HepG2 (cell line): ENCODE measurements at regions not wholly inside any gene's neighbourhood (a gene's known extent, or its start where the extent isn't known, plus 50 kb on each side); places are given as distances from the start of the nearest gene placed in this dataset.

Experiments used
- ATAC-seq: fragments of 200-7000 bp; cut with Tn5 transposase; 3 replicates; pipeline ENCODE4 v1.9.1; 2020; ENCODE audit warnings: mild to moderate bottlenecking, moderate library complexity
- BruUV-seq: library from RNA; stranded (reverse); fragments of 400-500 nt; replicated peaks from 2 replicates; lab custom pipeline; 2021; lab: Mats Ljungman, UMichigan
- CTCF ChIA-PET: fragments of 300-600 bp; formaldehyde crosslinking; extraction: SDS; loops from one replicate; lab custom pipeline; 2021; ENCODE audit warnings: low total read pairs, inconsistent platforms, low intra/inter-chr PET ratio; lab: Yijun Ruan, JAX
- POLR2A ChIA-PET: fragments of 350-600 bp; sonication (Branson Sonifier 250); formaldehyde crosslinking; loops from one replicate; lab custom pipeline; 2020; ENCODE audit warnings: antibody characterized with exemption, inconsistent platforms; lab: Yijun Ruan, JAX
- DNase-seq: peaks from one replicate; pipeline ENCODE4 v3.0.0-alpha.2; 2015; ENCODE audit warnings: low spot score
- FAIRE-seq: peaks from 3 replicates; lab custom pipeline; 2011; peaks lifted over from hg19 to GRCh38; lab: Jason Lieb, UNC
- H2AFZ ChIP-seq: one replicate; pipeline ENCODE4 v1.6.1; 2011; ENCODE audit warnings: low read length, inconsistent platforms
- H3K27ac ChIP-seq: fragments of 300-600 bp; 3 replicates; pipeline ENCODE4 v1.8.0; 2011; ENCODE audit warnings: mixed run types, mild to moderate bottlenecking, mixed read lengths, low read length, inconsistent platforms; ENCODE audit not compliant: insufficient read depth; ENCODE audit errors: extremely low read length
- H3K27me3 ChIP-seq, 2 experiments: fragments of 200-600 bp in 1 of 2; 2 replicates in 1 of 2; 3 replicates in 1 of 2; pipeline versions ENCODE4 v1.6.0 to v1.8.0; 2011; ENCODE audit warnings: low read length in 2 of 2, mild to moderate bottlenecking in 2 of 2, moderate library complexity in 2 of 2, inconsistent platforms in 1 of 2; ENCODE audit not compliant: insufficient read depth in 2 of 2, control insufficient read depth in 1 of 2
- H3K36me3 ChIP-seq, 2 experiments: fragments of 200-600 bp in 1 of 2; replicated peaks in 1 of 2; 2 replicates in 1 of 2; 3 replicates in 1 of 2; pipeline versions ENCODE4 v1.5.1 to v1.8.0; 2011; ENCODE audit warnings: low read length in 2 of 2, inconsistent platforms in 1 of 2; ENCODE audit not compliant: insufficient read depth in 2 of 2, control insufficient read depth in 1 of 2
- H3K4me1 ChIP-seq: 2 replicates; pipeline ENCODE4 v1.5.1; 2012; ENCODE audit warnings: low read length, inconsistent platforms; ENCODE audit not compliant: insufficient read depth
- H3K4me2 ChIP-seq: 2 replicates; pipeline ENCODE4 v1.6.0; 2011; ENCODE audit warnings: low read depth, low read length, inconsistent platforms
- H3K4me3 ChIP-seq, 3 experiments: fragments of 200-600 bp in 1 of 3; sonication (generic), shearing (Covaris generic) in 1 of 3; replicated peaks in 1 of 3; 2 replicates each; pipeline ENCODE4 v1.5.1; 2011 to 2016; ENCODE audit warnings: low read length in 3 of 3, inconsistent platforms in 2 of 3, low read depth in 2 of 3, mild to moderate bottlenecking in 2 of 3, control low read depth in 1 of 3, mixed read lengths in 1 of 3; ENCODE audit not compliant: insufficient read depth in 1 of 3
- H3K79me2 ChIP-seq: one replicate; pipeline ENCODE4 v1.6.1; 2011; ENCODE audit warnings: low read length, inconsistent platforms; ENCODE audit not compliant: insufficient read depth
- H3K9ac ChIP-seq: 2 replicates; pipeline ENCODE4 v1.6.0; 2011; ENCODE audit warnings: mild to moderate bottlenecking, low read depth, low read length, inconsistent platforms; ENCODE audit not compliant: insufficient read depth
- H3K9me3 ChIP-seq: 2 replicates; pipeline ENCODE4 v1.5.1; 2012; ENCODE audit warnings: mild to moderate bottlenecking, low read length
- H4K20me1 ChIP-seq: 2 replicates; pipeline ENCODE4 v1.6.0; 2011; ENCODE audit warnings: inconsistent platforms, mild to moderate bottlenecking, low read length, moderate library complexity; ENCODE audit not compliant: insufficient read depth
- ARNT2 ChIP-seq: sonication (generic); formaldehyde crosslinking; IDR thresholded peaks from 2 replicates; pipeline ENCODE4 v1.8.0; 2022; ENCODE audit warnings: mild to moderate bottlenecking, low read depth, missing genetic modification reagents, moderate library complexity
- HMG20B ChIP-seq: conservative IDR thresholded peaks from 2 replicates; pipeline ENCODE4 v1.6.1; 2016; ENCODE audit warnings: missing genetic modification reagents, missing compliant biosample characterization
- KAT7 ChIP-seq: IDR thresholded peaks from 2 replicates; pipeline ENCODE4 v1.6.1; 2018; ENCODE audit warnings: borderline replicate concordance, missing compliant biosample characterization
- MAF1 ChIP-seq: sonication (generic); formaldehyde crosslinking; IDR thresholded peaks from 2 replicates; pipeline ENCODE4 v1.5.0; 2020; ENCODE audit warnings: missing genetic modification reagents, borderline replicate concordance
- MAZ ChIP-seq, 2 experiments: sonication (generic) in 1 of 2; formaldehyde crosslinking in 1 of 2; IDR thresholded peaks; 2 replicates each; pipeline versions ENCODE4 v1.5.0 to v1.6.1; 2012 to 2020; ENCODE audit warnings: low read depth in 2 of 2, mild to moderate bottlenecking in 2 of 2, borderline replicate concordance in 1 of 2, improper control_type of control experiment in 1 of 2, low read length in 1 of 2, missing genetic modification reagents in 1 of 2, moderate library complexity in 1 of 2
- POLR2AphosphoS5 ChIP-seq: IDR thresholded peaks from 2 replicates; pipeline ENCODE4 v1.6.1; 2012; ENCODE audit warnings: low read depth, low read length
- POLR2G ChIP-seq: fragments of 200-400 bp; formaldehyde crosslinking; IDR thresholded peaks from 2 replicates; pipeline ENCODE4 v1.6.1; 2018; ENCODE audit warnings: mild to moderate bottlenecking, low read depth, low read length, moderate library complexity
- PPARG ChIP-seq: conservative IDR thresholded peaks from 2 replicates; pipeline ENCODE4 v1.6.1; 2016; ENCODE audit warnings: missing biosample characterization, missing genetic modification reagents
- RNF2 ChIP-seq: fragments of 450-650 bp; conservative IDR thresholded peaks from 2 replicates; pipeline ENCODE4 v1.6.1; 2016; ENCODE audit warnings: low read depth
- TRIM24 ChIP-seq: sonication (generic); formaldehyde crosslinking; IDR thresholded peaks from 2 replicates; pipeline ENCODE4 v1.8.0; 2022; ENCODE audit warnings: mild to moderate bottlenecking, missing genetic modification reagents
- ZFYVE20 ChIP-seq: sonication (generic); formaldehyde crosslinking; IDR thresholded peaks from 2 replicates; pipeline ENCODE4 v1.8.0; 2023; ENCODE audit warnings: low read depth, mild to moderate bottlenecking, moderate library complexity, missing genetic modification reagents, borderline replicate concordance
- ZMYM3 ChIP-seq: sonication (generic); formaldehyde crosslinking; IDR thresholded peaks from 2 replicates; pipeline ENCODE4 v1.5.1; 2020; ENCODE audit warnings: mild to moderate bottlenecking, missing genetic modification reagents
- ZNF605 ChIP-seq: sonication (generic); formaldehyde crosslinking; IDR thresholded peaks from 2 replicates; pipeline ENCODE4 v1.8.0; 2022; ENCODE audit warnings: mild to moderate bottlenecking, missing genetic modification reagents
- ZNF737 ChIP-seq: sonication (generic); formaldehyde crosslinking; IDR thresholded peaks from 2 replicates; pipeline ENCODE4 v1.5.0; 2020; ENCODE audit warnings: missing genetic modification reagents, mild to moderate bottlenecking, borderline replicate concordance
- ZNF746 ChIP-seq: sonication (generic); formaldehyde crosslinking; IDR thresholded peaks from 2 replicates; pipeline ENCODE4 v1.8.0; 2022; ENCODE audit warnings: mild to moderate bottlenecking, missing genetic modification reagents
- WGBS: methylation state at CpG from one replicate; pipeline ENCODE4 v1.1.6; 2017; ENCODE audit warnings: low lambda C conversion rate; 5-methylcytosine and 5-hydroxymethylcytosine counted together
- in situ Hi-C: cut with HindIII; loops from 2 replicates; pipeline ENCODE4 v1.10.0; 2017; ENCODE audit warnings: low pct_unique_long_range_greater_than_20kb; ENCODE audit not compliant: extremely low pct_ligation_motif_present
- intact Hi-C: fragments of 100-400 bp; cut with micrococcal nuclease; formaldehyde crosslinking; loops from one replicate; pipeline ENCODE4 v1.10.0; 2022; ENCODE audit not compliant: unreplicated experiment
- TF ChIP-seq, protein P1 (sequence below): sonication (generic); formaldehyde crosslinking; IDR thresholded peaks from 2 replicates; pipeline ENCODE4 v1.8.1; 2022; ENCODE audit warnings: mild to moderate bottlenecking, missing genetic modification reagents

DNA sequence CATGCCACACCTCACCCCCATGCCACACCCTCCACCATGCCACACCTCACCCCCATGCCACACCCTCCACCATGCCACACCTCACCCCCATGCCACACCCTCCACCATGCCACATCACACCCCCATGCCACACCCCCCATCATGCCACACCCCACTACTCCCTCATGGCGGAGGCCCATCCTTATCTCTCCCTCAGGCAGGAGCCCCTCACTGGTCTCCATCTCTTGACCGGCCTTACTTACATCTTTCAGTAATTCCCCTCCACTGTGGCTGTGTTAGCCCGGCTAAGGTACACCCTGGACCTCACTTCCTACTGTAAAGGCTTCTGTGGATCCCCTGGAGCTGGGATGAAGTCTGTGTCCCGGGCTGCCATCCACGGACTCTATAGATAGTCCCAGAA is 102.0 kb downstream of the OLFM1 start:
- ATAC-seq (no peak), FAIRE-seq (no peak), DNase-seq (no peak)
- Histone ChIP-seq H3K27ac (no peak overlapping the region), H3K4me2 (no peak overlapping the region), H3K36me3 (no peaks in the 10 kb centered on the region), H3K79me2 (no peaks in the 10 kb centered on the region), H4K20me1 (no peaks in the 10 kb centered on the region), H3K4me1 (no peaks in the 10 kb centered on the region), H2AFZ (no peak overlapping the region), H3K27me3 (peaks cover 9 to 61% of the 10 kb centered on the region in 2 experiments; a peak in 4 of 5 replicates), H3K9ac (no peak overlapping the region), H3K9me3 (no peaks in the 10 kb centered on the region), H3K4me3 (no peak overlapping the region)
- BruUV-seq, result no TSS peak
- intact Hi-C loops (no loop called here), in situ Hi-C loops (no loop called here)
- ChIA-PET CTCF (no interaction called here), POLR2A (no interaction called here)
- 7% methylated on average over 5 of the region's 5 CpGs for WGBS
- TF ChIP-seq ZMYM3 (CRISPR knock-in tag) (no peak), POLR2G (no peak), POLR2AphosphoS5 (no peak), ZNF737 (CRISPR knock-in tag) (no peak), ZNF605 (CRISPR knock-in tag) (no peak), KAT7 (CRISPR knock-in tag) (no peak), MAF1 (CRISPR knock-in tag) (no peak), PPARG (CRISPR knock-in tag) (no peak), MAZ (IDR thresholded peaks at IDR 0.05; ENCODE audit: borderline replicate concordance, low read depth, low read length) (no peak), MAZ (CRISPR knock-in tag; IDR thresholded peaks at IDR 0.05; ENCODE audit: low read depth) (no peak), ARNT2 (CRISPR knock-in tag) (no peak), HMG20B (CRISPR knock-in tag) (no peak), ZNF746 (CRISPR knock-in tag) (no peak), TRIM24 (CRISPR knock-in tag) (no peak), RNF2 (no peak), ZFYVE20 (CRISPR knock-in tag) (no peak)
- TF ChIP-seq, protein P1, sequence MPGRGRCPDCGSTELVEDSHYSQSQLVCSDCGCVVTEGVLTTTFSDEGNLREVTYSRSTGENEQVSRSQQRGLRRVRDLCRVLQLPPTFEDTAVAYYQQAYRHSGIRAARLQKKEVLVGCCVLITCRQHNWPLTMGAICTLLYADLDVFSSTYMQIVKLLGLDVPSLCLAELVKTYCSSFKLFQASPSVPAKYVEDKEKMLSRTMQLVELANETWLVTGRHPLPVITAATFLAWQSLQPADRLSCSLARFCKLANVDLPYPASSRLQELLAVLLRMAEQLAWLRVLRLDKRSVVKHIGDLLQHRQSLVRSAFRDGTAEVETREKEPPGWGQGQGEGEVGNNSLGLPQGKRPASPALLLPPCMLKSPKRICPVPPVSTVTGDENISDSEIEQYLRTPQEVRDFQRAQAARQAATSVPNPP (CRISPR knock-in tag), result no peak
